DOHH2 (cell line): ENCODE measurements at regions not wholly inside any gene's neighbourhood (a gene's known extent, or its start where the extent isn't known, plus 50 kb on each side); places are given as distances from the start of the nearest gene placed in this dataset.

Experiments
- H3F3A ChIP-seq: fragments of 200-600 bp; sonication (generic), shearing (Covaris generic); 2 replicates; pipeline ENCODE4 v1.6.0; 2016; ENCODE audit warnings: antibody characterized with exemption, mild to moderate bottlenecking; ENCODE audit not compliant: control insufficient read depth, insufficient read depth
- H3K27ac ChIP-seq: fragments of 200-600 bp; sonication (generic); 2 replicates; pipeline ENCODE4 v1.5.1; 2014; ENCODE audit warnings: low read depth, mild to moderate bottlenecking, low read length, moderate library complexity
- H3K27me3 ChIP-seq: fragments of 200-600 bp; sonication (generic); 2 replicates; pipeline ENCODE4 v1.6.1; 2014; ENCODE audit warnings: mild to moderate bottlenecking, low read length, mixed read lengths; ENCODE audit not compliant: control insufficient read depth
- H3K36me3 ChIP-seq: fragments of 200-600 bp; sonication (generic); 2 replicates; pipeline ENCODE4 v1.6.1; 2014; ENCODE audit warnings: mild to moderate bottlenecking, low read length, moderate library complexity, mixed read lengths; ENCODE audit not compliant: control insufficient read depth
- H3K4me1 ChIP-seq: fragments of 200-600 bp; sonication (generic); 2 replicates; pipeline ENCODE4 v1.6.1; 2014; ENCODE audit warnings: mild to moderate bottlenecking, low read length, mixed read lengths; ENCODE audit not compliant: control insufficient read depth
- H3K4me2 ChIP-seq: fragments of 200-600 bp; sonication (generic); 2 replicates; pipeline ENCODE4 v1.6.0; 2014; ENCODE audit warnings: mild to moderate bottlenecking, low read length, moderate library complexity
- H3K4me3 ChIP-seq: fragments of 200-600 bp; sonication (generic); 2 replicates; pipeline ENCODE4 v1.5.1; 2014; ENCODE audit warnings: mild to moderate bottlenecking, low read length, mixed read lengths
- H3K79me2 ChIP-seq: fragments of 200-600 bp; sonication (generic); 2 replicates; pipeline ENCODE4 v1.6.1; 2014; ENCODE audit warnings: mild to moderate bottlenecking, low read length, mixed read lengths; ENCODE audit not compliant: control insufficient read depth
- H3K9me2 ChIP-seq: fragments of 200-600 bp; sonication (generic); replicated peaks from 2 replicates; pipeline ENCODE4 v1.6.1; 2014; ENCODE audit warnings: mild to moderate bottlenecking, low read length, mixed read lengths; ENCODE audit not compliant: control insufficient read depth
- H3K9me3 ChIP-seq: fragments of 200-600 bp; sonication (generic); 2 replicates; pipeline ENCODE4 v1.6.1; 2014; ENCODE audit warnings: antibody characterized with exemption, low read length, mixed read lengths; ENCODE audit not compliant: control insufficient read depth, insufficient read depth
- H4K20me1 ChIP-seq: fragments of 200-600 bp; sonication (generic); 2 replicates; pipeline ENCODE4 v1.6.0; 2014; ENCODE audit warnings: low read depth, mild to moderate bottlenecking, antibody characterized with exemption, low read length, moderate library complexity; ENCODE audit not compliant: control insufficient read depth, insufficient read depth
- EZH2phosphoT487 ChIP-seq: fragments of 200-600 bp; sonication (generic); IDR thresholded peaks from 2 replicates; pipeline ENCODE4 v1.6.1; 2017; ENCODE audit warnings: borderline replicate concordance, mild to moderate bottlenecking, antibody characterized with exemption, low read length, moderate library complexity, mixed read lengths
- TF ChIP-seq, protein P1 (sequence below): fragments of 200-600 bp; sonication (generic); IDR thresholded peaks from one replicate; pipeline ENCODE4 v1.5.1; 2014; ENCODE audit warnings: antibody characterized with exemption, mild to moderate bottlenecking, low read depth, low read length; ENCODE audit not compliant: poor library complexity, severe bottlenecking

- Histone ChIP-seq H3K27ac (no peak overlapping the region), H3K9me3 (no peaks in the 10 kb centered on the region), H3K27me3 (peaks cover 9% of the 10 kb centered on the region; the same call in 1 of the 2 replicates), H3K36me3 (no peaks in the 10 kb centered on the region), H4K20me1 (no peaks in the 10 kb centered on the region), H3F3A (no peaks in the 10 kb centered on the region), H3K9me2 (no peaks in the 10 kb centered on the region), H3K4me2 (no peak overlapping the region), H3K79me2 (no peaks in the 10 kb centered on the region), H3K4me1 (no peaks in the 10 kb centered on the region), H3K4me3 (no peak overlapping the region)
- TF ChIP-seq, protein P1, sequence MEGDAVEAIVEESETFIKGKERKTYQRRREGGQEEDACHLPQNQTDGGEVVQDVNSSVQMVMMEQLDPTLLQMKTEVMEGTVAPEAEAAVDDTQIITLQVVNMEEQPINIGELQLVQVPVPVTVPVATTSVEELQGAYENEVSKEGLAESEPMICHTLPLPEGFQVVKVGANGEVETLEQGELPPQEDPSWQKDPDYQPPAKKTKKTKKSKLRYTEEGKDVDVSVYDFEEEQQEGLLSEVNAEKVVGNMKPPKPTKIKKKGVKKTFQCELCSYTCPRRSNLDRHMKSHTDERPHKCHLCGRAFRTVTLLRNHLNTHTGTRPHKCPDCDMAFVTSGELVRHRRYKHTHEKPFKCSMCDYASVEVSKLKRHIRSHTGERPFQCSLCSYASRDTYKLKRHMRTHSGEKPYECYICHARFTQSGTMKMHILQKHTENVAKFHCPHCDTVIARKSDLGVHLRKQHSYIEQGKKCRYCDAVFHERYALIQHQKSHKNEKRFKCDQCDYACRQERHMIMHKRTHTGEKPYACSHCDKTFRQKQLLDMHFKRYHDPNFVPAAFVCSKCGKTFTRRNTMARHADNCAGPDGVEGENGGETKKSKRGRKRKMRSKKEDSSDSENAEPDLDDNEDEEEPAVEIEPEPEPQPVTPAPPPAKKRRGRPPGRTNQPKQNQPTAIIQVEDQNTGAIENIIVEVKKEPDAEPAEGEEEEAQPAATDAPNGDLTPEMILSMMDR = no peak
- no peak for TF ChIP-seq EZH2phosphoT487
These were observed 145.0 kb downstream of the AACS start for GRCh38 chr12:125210104-125210755.

DNA sequence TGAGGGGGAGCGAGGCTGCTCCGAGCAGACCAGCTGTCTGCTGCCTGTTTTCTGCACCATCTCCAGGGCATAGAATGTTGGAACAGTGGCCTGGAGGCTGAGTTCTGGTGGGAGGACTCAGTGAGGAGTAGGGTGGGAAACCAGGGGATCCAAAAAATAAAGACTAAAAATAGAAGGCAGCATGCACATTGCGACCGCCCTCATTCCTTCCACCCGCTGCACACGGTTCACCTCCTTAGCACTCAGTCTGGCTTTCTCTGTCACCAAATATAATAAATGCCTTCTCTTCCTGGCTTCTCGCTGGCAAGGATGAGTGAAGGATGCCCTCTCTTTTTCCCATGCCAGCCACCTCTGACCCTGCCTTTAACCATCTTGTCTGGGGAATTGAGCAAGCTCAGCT lies 146.2 kb downstream of the AACS start:
- H3K9me3 ChIP-seq = no peaks in the 10 kb centered on the region
- TF ChIP-seq EZH2phosphoT487 = no peak
- TF ChIP-seq, protein P1 = no peak
- no peaks in the 10 kb centered on the region for H3K36me3 ChIP-seq
- no peak overlapping the region for H3K4me3 ChIP-seq
- H4K20me1 ChIP-seq = no peaks in the 10 kb centered on the region
- no peaks in the 10 kb centered on the region for H3K79me2 ChIP-seq
- H3K4me2 ChIP-seq = no peak overlapping the region
- H3K27me3 ChIP-seq = peaks cover 2% of the 10 kb centered on the region; the same call in 1 of the 2 replicates
- no peak overlapping the region for H3K27ac ChIP-seq
- no peaks in the 10 kb centered on the region for H3F3A ChIP-seq
- H3K4me1 ChIP-seq = no peaks in the 10 kb centered on the region
- H3K9me2 ChIP-seq = no peaks in the 10 kb centered on the region

GRCh38 chr12:125214289-125214688 lies 149.1 kb downstream of the AACS start:
- H3K9me3 ChIP-seq = no peaks in the 10 kb centered on the region
- H3K27ac ChIP-seq = no peak overlapping the region
- H3K9me2 ChIP-seq = no peaks in the 10 kb centered on the region
- no peak overlapping the region for H3K4me3 ChIP-seq
- no peaks in the 10 kb centered on the region for H3K36me3 ChIP-seq
- H3K4me2 ChIP-seq = no peak overlapping the region
- no peaks in the 10 kb centered on the region for H3F3A ChIP-seq
- no peak for TF ChIP-seq EZH2phosphoT487
- H3K4me1 ChIP-seq = no peaks in the 10 kb centered on the region
- no peaks in the 10 kb centered on the region for H4K20me1 ChIP-seq
- no peaks in the 10 kb centered on the region for H3K79me2 ChIP-seq
- peaks cover 5% of the 10 kb centered on the region; the same call in 1 of the 2 replicates for H3K27me3 ChIP-seq

GRCh38 chr12:125216756-125217155 lies 151.5 kb downstream of the AACS start:
- H3K36me3 ChIP-seq = no peaks in the 10 kb centered on the region
- H3K4me3 ChIP-seq = no peak overlapping the region
- H3K9me2 ChIP-seq = no peaks in the 10 kb centered on the region
- no peaks in the 10 kb centered on the region for H3F3A ChIP-seq
- no peak for TF ChIP-seq EZH2phosphoT487
- TF ChIP-seq, protein P1 = no peak
- H3K27me3 ChIP-seq = peaks cover 9% of the 10 kb centered on the region
- H4K20me1 ChIP-seq = no peaks in the 10 kb centered on the region
- H3K27ac ChIP-seq = no peak overlapping the region
- no peak overlapping the region for H3K4me2 ChIP-seq
- no peaks in the 10 kb centered on the region for H3K79me2 ChIP-seq
- no peaks in the 10 kb centered on the region for H3K9me3 ChIP-seq
- no peaks in the 10 kb centered on the region for H3K4me1 ChIP-seq
